22Rv1 (cell line): ENCODE measurements at regions not wholly inside any gene's neighbourhood (a gene's known extent, or its start where the extent isn't known, plus 50 kb on each side); places are given as distances from the start of the nearest gene placed in this dataset.

Experiments
- CTCF ChIP-seq: fragments of 450-650 bp; IDR thresholded peaks from 2 replicates; pipeline ENCODE4 v1.5.1; 2017; ENCODE audit warnings: mild to moderate bottlenecking
- ZFX ChIP-seq: fragments of 450-650 bp; IDR thresholded peaks from 2 replicates; pipeline ENCODE4 v1.6.1; 2017; ENCODE audit warnings: antibody characterized with exemption, borderline replicate concordance

- TF ChIP-seq CTCF = no peak
- no peak for TF ChIP-seq ZFX
Measured at GRCh38 chr5:125283372-125283771, 536.9 kb upstream of the ZNF608 start.
